Neural crest cell (in vitro differentiated cells): ENCODE measurements at regions not wholly inside any gene's neighbourhood (a gene's known extent, or its start where the extent isn't known, plus 50 kb on each side); places are given as distances from the start of the nearest gene placed in this dataset.

Experiments
- DNase-seq: peaks from one replicate; pipeline ENCODE4 v3.0.0; 2021; ENCODE audit warnings: low read depth, mixed read lengths, low spot score
- H3K27ac Mint-ChIP-seq: one replicate; pipeline ENCODE4 v1.8.0; 2021; ENCODE audit warnings: mild to moderate bottlenecking, mixed read lengths; ENCODE audit not compliant: unreplicated experiment
- H3K27me3 Mint-ChIP-seq: 2 replicates; pipeline ENCODE4 v1.8.0; 2021; ENCODE audit warnings: low read depth, mild to moderate bottlenecking, mixed read lengths
- H3K36me3 Mint-ChIP-seq: 2 replicates; pipeline ENCODE4 v1.8.0; 2021; ENCODE audit warnings: low read depth, mild to moderate bottlenecking, mixed read lengths
- H3K4me1 Mint-ChIP-seq: 2 replicates; pipeline ENCODE4 v1.8.0; 2021; ENCODE audit warnings: mixed read lengths
- H3K4me3 Mint-ChIP-seq: one replicate; pipeline ENCODE4 v1.8.0; 2021; ENCODE audit warnings: mild to moderate bottlenecking, mixed read lengths
- H3K9me3 Mint-ChIP-seq: 2 replicates; pipeline ENCODE4 v1.8.0; 2021; ENCODE audit warnings: mixed read lengths
- TF ChIP-seq, protein P1 (sequence below): fragments of 200-600 bp; sonication (generic); conservative IDR thresholded peaks from 2 replicates; pipeline ENCODE4 v1.5.0; 2021; ENCODE audit warnings: antibody characterized with exemption, mild to moderate bottlenecking

DNA sequence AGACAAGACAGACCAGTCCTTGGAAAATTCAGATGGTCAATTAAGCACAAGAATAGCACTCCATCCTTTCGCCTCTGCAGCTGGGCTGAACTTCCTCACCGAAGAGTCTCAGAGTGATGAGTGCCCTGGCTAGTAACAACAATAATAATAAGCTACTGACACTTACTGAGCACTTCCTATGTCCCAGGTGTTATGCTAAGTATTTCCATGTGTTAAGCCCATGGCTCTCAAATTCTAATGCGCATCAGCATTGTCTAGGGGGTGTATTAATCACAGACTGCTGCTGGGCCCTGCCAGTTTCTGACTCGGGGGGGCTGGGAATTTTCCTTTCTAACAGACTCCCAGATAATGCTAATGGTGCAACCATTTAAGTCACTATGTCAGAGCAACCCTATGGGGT lies 118.2 kb upstream of the LRFN2 start:
- Mint-ChIP-seq H3K4me1 (peaks cover 38% of the 10 kb centered on the region), H3K27me3 (peaks cover 2% of the 10 kb centered on the region), H3K36me3 (peaks cover 5% of the 10 kb centered on the region), H3K9me3 (peaks cover 7% of the 10 kb centered on the region), H3K27ac (peak overlapping the region; percentile 45), H3K4me3 (no peak overlapping the region)
- no peak for DNase-seq
- TF ChIP-seq, protein P1, sequence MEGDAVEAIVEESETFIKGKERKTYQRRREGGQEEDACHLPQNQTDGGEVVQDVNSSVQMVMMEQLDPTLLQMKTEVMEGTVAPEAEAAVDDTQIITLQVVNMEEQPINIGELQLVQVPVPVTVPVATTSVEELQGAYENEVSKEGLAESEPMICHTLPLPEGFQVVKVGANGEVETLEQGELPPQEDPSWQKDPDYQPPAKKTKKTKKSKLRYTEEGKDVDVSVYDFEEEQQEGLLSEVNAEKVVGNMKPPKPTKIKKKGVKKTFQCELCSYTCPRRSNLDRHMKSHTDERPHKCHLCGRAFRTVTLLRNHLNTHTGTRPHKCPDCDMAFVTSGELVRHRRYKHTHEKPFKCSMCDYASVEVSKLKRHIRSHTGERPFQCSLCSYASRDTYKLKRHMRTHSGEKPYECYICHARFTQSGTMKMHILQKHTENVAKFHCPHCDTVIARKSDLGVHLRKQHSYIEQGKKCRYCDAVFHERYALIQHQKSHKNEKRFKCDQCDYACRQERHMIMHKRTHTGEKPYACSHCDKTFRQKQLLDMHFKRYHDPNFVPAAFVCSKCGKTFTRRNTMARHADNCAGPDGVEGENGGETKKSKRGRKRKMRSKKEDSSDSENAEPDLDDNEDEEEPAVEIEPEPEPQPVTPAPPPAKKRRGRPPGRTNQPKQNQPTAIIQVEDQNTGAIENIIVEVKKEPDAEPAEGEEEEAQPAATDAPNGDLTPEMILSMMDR, result no peak

- Mint-ChIP-seq H3K27me3 (peaks cover 2% of the 10 kb centered on the region), H3K4me1 (peaks cover 24% of the 10 kb centered on the region), H3K9me3 (peaks cover 2% of the 10 kb centered on the region), H3K36me3 (no peaks in the 10 kb centered on the region), H3K4me3 (no peak overlapping the region), H3K27ac (no peak overlapping the region)
- TF ChIP-seq, protein P1, result no peak
- DNase-seq, result no peak
These were observed 114.3 kb upstream of the LRFN2 start for GRCh38 chr6:40701352-40702007.

- H3K27me3 Mint-ChIP-seq, result peaks cover 2% of the 10 kb centered on the region
- TF ChIP-seq, protein P1, result no peak
- DNase-seq, result no peak
- H3K4me1 Mint-ChIP-seq, result peaks cover 13% of the 10 kb centered on the region
- no peak overlapping the region for H3K27ac Mint-ChIP-seq
- H3K4me3 Mint-ChIP-seq, result no peak overlapping the region
- peaks cover 2% of the 10 kb centered on the region for H3K9me3 Mint-ChIP-seq
- H3K36me3 Mint-ChIP-seq, result no peaks in the 10 kb centered on the region
These were observed 112.9 kb upstream of the LRFN2 start for GRCh38 chr6:40700006-40700580.

DNA sequence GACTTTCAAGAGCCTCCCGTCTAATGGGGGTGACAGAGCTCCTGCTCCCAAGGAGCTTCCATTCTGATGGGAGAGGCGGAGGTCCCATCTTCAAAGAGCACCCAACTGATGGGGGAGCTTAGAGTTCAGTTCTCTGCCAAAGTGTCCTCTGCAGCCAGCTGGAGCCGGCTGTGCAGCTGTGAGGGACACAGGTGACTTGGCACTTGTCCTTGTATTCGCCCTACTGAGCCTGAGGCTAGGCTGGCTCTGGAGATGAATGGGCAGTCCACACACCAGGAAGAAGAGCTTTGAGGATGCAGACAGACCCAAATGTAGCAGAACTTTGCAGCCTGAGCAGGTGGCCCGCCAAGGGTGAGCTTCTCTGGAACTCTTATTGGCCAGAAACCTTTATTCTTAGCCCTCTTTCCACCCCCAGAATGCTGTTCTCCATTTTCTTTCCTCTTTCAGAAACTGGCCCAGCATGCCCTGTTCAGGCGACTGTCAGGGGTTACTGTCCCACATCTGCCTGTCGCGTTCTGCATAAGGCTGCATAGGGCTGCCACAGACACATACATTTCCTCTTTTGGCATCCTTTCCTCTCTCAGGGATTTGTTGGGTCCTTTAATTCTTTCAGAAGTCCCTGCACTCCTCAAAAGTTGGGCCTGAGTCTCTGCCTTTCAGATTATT lies 108.7 kb upstream of the LRFN2 start:
- H3K4me1 Mint-ChIP-seq, result peaks cover 4% of the 10 kb centered on the region
- no peaks in the 10 kb centered on the region for H3K27me3 Mint-ChIP-seq
- H3K36me3 Mint-ChIP-seq, result no peaks in the 10 kb centered on the region
- no peak overlapping the region for H3K27ac Mint-ChIP-seq
- DNase-seq, result no peak
- TF ChIP-seq, protein P1, result no peak
- H3K4me3 Mint-ChIP-seq, result no peak overlapping the region
- H3K9me3 Mint-ChIP-seq, result no peaks in the 10 kb centered on the region

DNA sequence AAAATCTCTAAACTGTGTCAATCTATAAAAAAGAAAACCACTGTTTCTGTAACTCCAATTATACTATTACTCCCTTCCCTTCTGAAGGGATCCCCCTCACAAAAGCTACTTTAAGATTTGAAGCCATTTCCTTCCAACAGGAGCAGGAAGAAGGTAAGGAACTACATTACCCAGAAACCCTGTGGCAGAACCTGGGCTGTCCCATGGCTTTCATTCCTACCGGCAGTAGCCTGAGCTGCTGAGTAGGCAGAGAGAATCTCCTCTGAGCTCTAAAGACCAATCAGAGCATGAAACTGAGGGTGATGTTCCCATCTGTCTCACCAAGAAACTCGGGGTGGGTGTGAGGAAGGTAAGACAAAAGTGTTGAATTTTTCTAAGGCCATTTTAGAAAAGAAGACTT lies 108.0 kb upstream of the LRFN2 start:
- H3K4me1 Mint-ChIP-seq, result peaks cover 4% of the 10 kb centered on the region
- no peak overlapping the region for H3K27ac Mint-ChIP-seq
- TF ChIP-seq, protein P1, result no peak
- no peaks in the 10 kb centered on the region for H3K36me3 Mint-ChIP-seq
- DNase-seq, result no peak
- no peaks in the 10 kb centered on the region for H3K9me3 Mint-ChIP-seq
- H3K27me3 Mint-ChIP-seq, result no peaks in the 10 kb centered on the region
- no peak overlapping the region for H3K4me3 Mint-ChIP-seq
